NT2/D1 (cell line): ENCODE measurements at regions not wholly inside any gene's neighbourhood (a gene's known extent, or its start where the extent isn't known, plus 50 kb on each side); places are given as distances from the start of the nearest gene placed in this dataset.

Experiments used
- DNase-seq: peaks from one replicate; pipeline ENCODE4 v3.0.0-alpha.2; 2011; ENCODE audit warnings: low read depth, low spot score
- H3K27me3 ChIP-seq: 2 replicates; pipeline ENCODE4 v1.6.0; 2011; ENCODE audit warnings: mild to moderate bottlenecking; ENCODE audit not compliant: insufficient read length, insufficient read depth
- H3K36me3 ChIP-seq: 2 replicates; pipeline ENCODE4 v1.6.1; 2011; ENCODE audit warnings: mild to moderate bottlenecking, low read length, mixed read lengths; ENCODE audit not compliant: insufficient read depth, insufficient read length
- H3K4me1 ChIP-seq: 2 replicates; pipeline ENCODE4 v1.5.1; 2011; ENCODE audit not compliant: insufficient read depth, insufficient read length
- H3K4me3 ChIP-seq: 2 replicates; pipeline ENCODE4 v1.5.1; 2011; ENCODE audit warnings: low read depth; ENCODE audit not compliant: insufficient read length
- H3K9ac ChIP-seq: 2 replicates; pipeline ENCODE4 v1.6.0; 2011; ENCODE audit warnings: low read depth; ENCODE audit not compliant: insufficient read length
- H3K9me3 ChIP-seq: 2 replicates; pipeline ENCODE4 v1.5.1; 2011; ENCODE audit warnings: mild to moderate bottlenecking, low read length; ENCODE audit not compliant: insufficient read depth
- SUZ12 ChIP-seq: IDR thresholded peaks from 2 replicates; pipeline ENCODE4 v1.6.1; 2011; ENCODE audit not compliant: insufficient read length, insufficient read depth; ENCODE audit errors: extremely low read depth
- YY1 ChIP-seq: IDR thresholded peaks from 2 replicates; pipeline ENCODE4 v1.6.1; 2011; ENCODE audit not compliant: insufficient read length, insufficient read depth
- ZNF274 ChIP-seq: IDR thresholded peaks from 2 replicates; pipeline ENCODE4 v1.6.1; 2011; ENCODE audit warnings: mild to moderate bottlenecking, low read depth, low read length

DNA sequence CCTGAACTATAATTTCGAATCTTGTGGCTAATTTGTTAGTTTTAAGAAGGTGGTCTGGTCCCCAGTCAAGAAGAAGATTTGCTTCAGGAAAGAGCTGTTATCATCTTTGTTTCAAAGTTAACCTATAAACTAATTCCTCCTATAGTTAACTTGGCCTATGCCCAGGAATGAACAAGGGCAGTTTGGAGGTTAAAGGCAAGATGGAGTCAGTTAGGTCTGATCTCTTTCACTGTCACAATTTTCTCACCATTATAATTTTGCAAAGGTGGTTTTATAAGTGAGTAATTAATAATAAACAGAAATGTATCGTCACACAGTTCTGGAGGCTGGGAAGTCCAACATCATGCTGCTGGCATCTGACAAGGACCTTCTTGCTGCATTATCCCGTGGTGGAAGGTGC, 238.6 kb downstream of the PIK3R1 start:
- Histone ChIP-seq H3K9me3 (no peaks in the 10 kb centered on the region), H3K27me3 (no peaks in the 10 kb centered on the region), H3K4me1 (no peaks in the 10 kb centered on the region), H3K4me3 (no peak overlapping the region), H3K36me3 (no peaks in the 10 kb centered on the region), H3K9ac (no peak overlapping the region)
- no peak for DNase-seq
- no peak for TF ChIP-seq ZNF274
- TF ChIP-seq YY1, result no peak
- no peak for TF ChIP-seq SUZ12

DNA sequence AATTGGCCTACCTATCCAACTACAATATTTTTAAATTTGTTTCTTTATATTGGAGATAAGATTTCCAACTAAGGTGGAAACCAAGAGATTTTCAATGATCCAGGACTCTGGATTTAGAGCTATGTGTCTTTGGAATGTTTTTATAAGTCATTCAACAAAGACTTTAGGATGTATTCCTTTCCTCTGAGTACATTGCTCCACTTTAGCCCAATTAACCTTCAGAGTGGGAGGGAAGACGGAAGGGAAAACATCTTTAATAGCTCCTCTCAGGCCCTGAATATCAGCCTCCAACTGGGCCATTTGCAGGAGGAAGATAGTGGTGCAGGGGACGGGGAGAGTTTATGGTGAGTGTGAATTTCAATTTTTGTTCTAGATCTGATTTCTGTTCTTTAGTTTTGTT, 239.2 kb downstream of the PIK3R1 start:
- TF ChIP-seq SUZ12 (no peak), ZNF274 (no peak), YY1 (no peak)
- no peaks in the 10 kb centered on the region for H3K9me3 ChIP-seq
- no peaks in the 10 kb centered on the region for H3K36me3 ChIP-seq
- DNase-seq, result no peak
- H3K9ac ChIP-seq, result no peak overlapping the region
- H3K4me3 ChIP-seq, result no peak overlapping the region
- no peaks in the 10 kb centered on the region for H3K4me1 ChIP-seq
- no peaks in the 10 kb centered on the region for H3K27me3 ChIP-seq

DNA sequence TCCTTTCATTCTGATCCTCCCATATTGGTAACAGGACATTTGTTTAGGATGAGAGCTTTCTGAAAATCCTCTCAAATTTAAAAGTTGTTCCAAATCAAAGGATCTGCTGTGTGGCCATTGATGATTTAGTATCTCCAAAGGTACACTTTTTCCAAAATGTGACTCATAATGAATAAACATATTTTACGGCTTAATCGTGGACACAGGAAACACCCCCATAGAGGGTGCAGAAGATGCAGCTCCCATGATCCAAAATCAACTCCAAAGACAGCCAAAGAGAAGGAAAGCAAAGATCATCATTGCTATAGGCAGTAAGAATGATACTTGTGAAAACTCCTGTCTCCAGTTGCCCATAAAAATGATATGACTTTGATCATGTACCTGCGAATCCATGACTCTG, 239.7 kb downstream of the PIK3R1 start:
- H3K4me3 ChIP-seq, result no peak overlapping the region
- TF ChIP-seq YY1 (no peak), ZNF274 (no peak), SUZ12 (no peak)
- H3K27me3 ChIP-seq, result no peaks in the 10 kb centered on the region
- no peaks in the 10 kb centered on the region for H3K36me3 ChIP-seq
- no peak for DNase-seq
- no peak overlapping the region for H3K9ac ChIP-seq
- H3K9me3 ChIP-seq, result no peaks in the 10 kb centered on the region
- H3K4me1 ChIP-seq, result no peaks in the 10 kb centered on the region

DNA sequence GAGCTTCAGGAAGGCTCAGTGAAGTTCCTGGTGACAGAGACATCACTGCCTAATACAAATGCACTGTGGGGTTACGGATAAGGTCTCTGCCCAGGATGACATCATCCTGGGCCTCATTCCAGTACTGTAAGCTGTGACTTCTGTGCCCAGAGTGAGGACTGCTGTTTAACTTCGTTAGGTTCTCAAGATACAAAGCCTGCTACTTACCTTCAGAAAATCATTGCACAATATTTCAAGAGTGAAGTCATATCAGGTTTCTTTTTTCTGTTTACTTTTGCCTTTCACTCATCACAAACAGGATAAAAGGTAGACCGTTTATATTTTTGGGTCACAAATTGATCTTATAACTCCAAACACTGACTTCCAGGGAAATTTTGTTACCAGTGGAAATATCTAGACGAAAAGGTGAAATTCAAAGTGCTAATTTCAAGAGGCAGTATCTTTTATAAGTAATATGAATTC, 241.2 kb downstream of the PIK3R1 start:
- Histone ChIP-seq H3K36me3 (no peaks in the 10 kb centered on the region), H3K27me3 (no peaks in the 10 kb centered on the region), H3K9ac (no peak overlapping the region), H3K4me3 (no peak overlapping the region), H3K9me3 (no peaks in the 10 kb centered on the region), H3K4me1 (no peaks in the 10 kb centered on the region)
- no peak for DNase-seq
- TF ChIP-seq YY1 (no peak), SUZ12 (no peak), ZNF274 (no peak)

DNA sequence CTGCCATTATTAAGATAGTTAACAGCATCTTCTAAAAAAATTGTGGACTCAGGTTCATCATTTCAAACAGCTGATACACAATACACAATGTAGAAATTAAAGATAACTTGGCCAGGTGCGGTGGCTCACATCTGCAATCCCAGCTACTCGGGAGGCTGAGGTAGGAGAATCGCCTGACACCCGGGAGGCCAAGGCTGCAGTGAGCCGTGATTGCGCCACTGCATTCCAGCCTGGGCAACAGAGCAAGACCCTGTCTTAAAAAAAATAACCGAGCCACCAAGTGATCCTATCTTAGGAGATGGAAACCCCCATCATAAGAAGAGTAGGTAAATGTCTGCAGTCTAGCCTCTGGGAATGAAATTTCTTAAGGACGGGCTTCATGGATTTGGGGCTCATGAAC, 241.7 kb downstream of the PIK3R1 start:
- Histone ChIP-seq H3K9ac (no peak overlapping the region), H3K4me1 (no peaks in the 10 kb centered on the region), H3K4me3 (no peak overlapping the region), H3K36me3 (no peaks in the 10 kb centered on the region), H3K9me3 (no peaks in the 10 kb centered on the region), H3K27me3 (no peaks in the 10 kb centered on the region)
- no peak for DNase-seq
- TF ChIP-seq ZNF274 (no peak), SUZ12 (no peak), YY1 (no peak)

DNA sequence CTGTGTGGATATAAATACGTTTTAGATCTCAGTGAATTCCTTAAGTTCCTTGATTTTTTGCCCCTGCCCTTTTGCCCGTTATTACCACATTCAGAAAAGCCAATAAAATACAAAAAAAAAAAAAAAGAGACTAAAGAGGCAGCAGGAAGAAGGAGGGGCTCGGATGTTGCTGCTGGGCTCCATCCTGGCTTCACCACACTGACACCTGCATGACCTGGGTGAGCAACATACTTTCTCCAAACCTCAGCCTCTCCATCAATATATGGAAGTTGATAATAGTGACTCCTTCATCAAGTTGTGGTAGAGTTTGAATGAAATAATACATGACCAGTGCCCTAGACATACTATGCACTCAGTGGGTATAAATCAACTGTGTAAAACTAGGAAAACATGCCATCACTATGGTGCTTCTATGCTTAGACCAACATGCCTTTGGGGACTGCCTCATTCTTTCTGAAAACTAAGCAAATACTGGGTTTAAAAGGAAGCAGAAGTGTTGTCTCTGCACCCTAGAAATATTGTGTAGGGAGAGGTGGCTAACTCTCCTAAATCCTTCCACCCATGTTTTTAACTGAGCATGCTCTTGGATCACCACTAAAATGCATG, 243.0 kb downstream of the PIK3R1 start:
- TF ChIP-seq ZNF274 (no peak), YY1 (no peak), SUZ12 (no peak)

DNA sequence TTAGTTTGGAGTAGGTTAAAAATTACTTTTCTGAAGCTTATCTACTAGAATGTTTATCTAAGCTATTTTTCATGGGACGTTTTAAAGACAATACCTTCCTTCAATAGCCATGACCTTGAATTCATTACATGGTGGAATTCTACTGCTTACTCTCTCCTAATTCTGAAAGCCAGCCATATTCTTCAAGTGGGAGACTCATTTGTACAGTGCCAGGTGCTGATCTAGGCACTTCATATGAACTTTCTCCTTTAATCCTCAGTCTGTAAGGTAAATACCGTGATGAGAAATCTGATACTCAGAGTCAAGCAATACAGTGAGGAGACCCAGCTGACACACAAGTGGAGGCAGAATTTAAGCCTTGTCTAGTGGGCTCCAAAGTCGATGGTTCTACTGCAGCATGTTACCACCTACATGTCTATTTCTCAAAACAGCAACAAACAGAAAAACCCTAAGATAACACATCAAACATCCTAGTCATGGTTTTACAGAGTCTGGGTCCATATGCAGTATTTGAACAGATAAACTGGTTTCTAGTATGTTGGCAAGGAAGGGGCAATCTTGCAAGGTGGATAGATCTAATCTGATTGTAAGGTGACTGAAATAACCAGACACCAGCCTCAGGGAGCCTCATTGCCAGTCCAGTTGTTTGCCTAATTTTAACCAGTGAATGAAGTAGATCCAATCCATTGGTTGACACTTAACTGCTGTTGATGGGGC, 243.7 kb downstream of the PIK3R1 start:
- no peak overlapping the region for H3K4me3 ChIP-seq
- TF ChIP-seq SUZ12 (no peak), ZNF274 (no peak), YY1 (no peak)
- no peak overlapping the region for H3K9ac ChIP-seq
- no peaks in the 10 kb centered on the region for H3K36me3 ChIP-seq
- H3K27me3 ChIP-seq, result no peaks in the 10 kb centered on the region
- DNase-seq, result no peak
- H3K4me1 ChIP-seq, result no peaks in the 10 kb centered on the region
- no peaks in the 10 kb centered on the region for H3K9me3 ChIP-seq

More for the DNA sequence above, 243.0 kb downstream of the PIK3R1 start:
- DNase-seq, result no peak
- Histone ChIP-seq H3K4me1 (no peaks in the 10 kb centered on the region), H3K4me3 (no peak overlapping the region), H3K9me3 (no peaks in the 10 kb centered on the region), H3K9ac (no peak overlapping the region), H3K36me3 (no peaks in the 10 kb centered on the region), H3K27me3 (no peaks in the 10 kb centered on the region)
